ENCODE measurements at regions not wholly inside any gene's neighbourhood (a gene's known extent, or its start where the extent isn't known, plus 50 kb on each side); places are given as distances from the start of the nearest gene placed in this dataset.

DNA sequence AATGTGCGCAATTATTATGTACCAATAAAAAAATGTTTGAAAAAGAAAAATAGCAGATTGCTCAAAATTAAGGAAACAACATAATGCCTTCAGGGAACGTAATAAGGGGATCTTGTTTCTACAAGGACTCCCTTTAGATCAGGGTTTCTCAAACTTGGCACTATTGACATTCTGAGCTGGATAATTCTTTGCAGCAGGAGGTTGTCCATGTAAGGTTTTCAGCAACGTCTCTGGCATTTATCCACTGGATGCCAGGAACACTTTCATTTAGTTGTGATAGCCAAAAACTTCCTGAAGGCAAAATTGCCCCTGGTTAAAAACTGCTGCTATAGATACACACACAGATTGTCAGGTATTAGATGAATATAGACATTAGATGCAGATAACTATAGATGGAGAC is 666.7 kb upstream of the ADAMTS5 start:
- DNase-seq: no peak
- TF ChIP-seq, protein P1, sequence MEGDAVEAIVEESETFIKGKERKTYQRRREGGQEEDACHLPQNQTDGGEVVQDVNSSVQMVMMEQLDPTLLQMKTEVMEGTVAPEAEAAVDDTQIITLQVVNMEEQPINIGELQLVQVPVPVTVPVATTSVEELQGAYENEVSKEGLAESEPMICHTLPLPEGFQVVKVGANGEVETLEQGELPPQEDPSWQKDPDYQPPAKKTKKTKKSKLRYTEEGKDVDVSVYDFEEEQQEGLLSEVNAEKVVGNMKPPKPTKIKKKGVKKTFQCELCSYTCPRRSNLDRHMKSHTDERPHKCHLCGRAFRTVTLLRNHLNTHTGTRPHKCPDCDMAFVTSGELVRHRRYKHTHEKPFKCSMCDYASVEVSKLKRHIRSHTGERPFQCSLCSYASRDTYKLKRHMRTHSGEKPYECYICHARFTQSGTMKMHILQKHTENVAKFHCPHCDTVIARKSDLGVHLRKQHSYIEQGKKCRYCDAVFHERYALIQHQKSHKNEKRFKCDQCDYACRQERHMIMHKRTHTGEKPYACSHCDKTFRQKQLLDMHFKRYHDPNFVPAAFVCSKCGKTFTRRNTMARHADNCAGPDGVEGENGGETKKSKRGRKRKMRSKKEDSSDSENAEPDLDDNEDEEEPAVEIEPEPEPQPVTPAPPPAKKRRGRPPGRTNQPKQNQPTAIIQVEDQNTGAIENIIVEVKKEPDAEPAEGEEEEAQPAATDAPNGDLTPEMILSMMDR (IDR thresholded peaks at IDR 0.05; ENCODE audit: low read depth, low read length): no peak
- peaks cover 25% of the 10 kb centered on the region for H3K27me3 ChIP-seq (ENCODE audit: insufficient read depth, low read depth, severe bottlenecking)
- no peak overlapping the region for H3K27ac ChIP-seq
- H3K4me3 ChIP-seq (ENCODE audit: low read depth, low read length): no peak overlapping the region
- H3K36me3 ChIP-seq: no peaks in the 10 kb centered on the region
- H3K9me3 ChIP-seq (ENCODE audit: severe bottlenecking): no peaks in the 10 kb centered on the region

DNA sequence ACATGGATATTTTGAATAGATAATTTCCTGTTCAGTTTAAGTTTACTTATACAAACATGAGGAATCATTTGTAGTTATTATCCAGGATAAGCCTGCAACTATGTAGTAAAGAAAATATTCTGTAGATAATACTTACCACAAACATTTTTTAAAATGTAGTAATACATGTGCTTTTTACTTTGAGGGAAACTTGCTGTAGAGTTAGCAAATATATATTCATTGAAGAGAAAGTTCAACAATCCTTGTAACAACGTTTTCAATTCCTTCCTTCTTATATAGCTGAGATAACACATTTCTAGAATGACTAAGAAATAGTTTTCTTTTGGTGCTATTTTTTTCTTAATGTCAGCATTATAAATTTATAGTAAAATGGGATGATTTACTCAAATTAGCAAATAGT is 664.6 kb upstream of the ADAMTS5 start:
- H3K27me3 ChIP-seq (ENCODE audit: insufficient read depth, low read depth, severe bottlenecking): peaks cover 14% of the 10 kb centered on the region

DNA sequence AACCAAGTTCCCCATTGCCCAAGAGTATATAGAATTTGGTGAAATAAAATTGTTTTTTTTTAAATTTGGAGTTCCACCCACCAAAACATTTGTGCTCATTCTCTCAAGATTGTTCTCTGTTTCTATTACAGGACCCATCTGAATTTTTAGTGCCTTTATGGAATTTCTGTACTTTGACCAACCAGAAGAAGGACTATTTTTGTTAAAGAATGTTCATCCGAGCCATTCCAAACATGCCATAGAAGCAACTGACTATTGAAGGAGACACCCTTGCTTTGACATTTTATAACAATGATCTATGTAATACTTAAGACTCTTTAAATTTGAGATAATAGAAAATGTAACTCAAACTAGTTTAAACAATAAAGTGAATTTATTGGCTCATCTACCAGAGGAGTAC is 655.7 kb upstream of the ADAMTS5 start:
- Histone ChIP-seq H3K36me3 (no peaks in the 10 kb centered on the region), H3K9me3 (ENCODE audit: severe bottlenecking) (no peaks in the 10 kb centered on the region), H3K27ac (no peak overlapping the region), H3K4me3 (ENCODE audit: low read depth, low read length) (no peak overlapping the region), H3K27me3 (ENCODE audit: insufficient read depth, low read depth, severe bottlenecking) (peaks cover 33% of the 10 kb centered on the region)
- TF ChIP-seq, protein P1 (IDR thresholded peaks at IDR 0.05; ENCODE audit: low read depth, low read length): no peak
- DNase-seq: no peak

More for the DNA sequence above, 664.6 kb upstream of the ADAMTS5 start:
- TF ChIP-seq, protein P1 (IDR thresholded peaks at IDR 0.05; ENCODE audit: low read depth, low read length): no peak
- Histone ChIP-seq H3K9me3 (ENCODE audit: severe bottlenecking) (peaks cover 2% of the 10 kb centered on the region), H3K27ac (no peak overlapping the region), H3K36me3 (no peaks in the 10 kb centered on the region), H3K4me3 (ENCODE audit: low read depth, low read length) (no peak overlapping the region)
- DNase-seq: no peak

DNA sequence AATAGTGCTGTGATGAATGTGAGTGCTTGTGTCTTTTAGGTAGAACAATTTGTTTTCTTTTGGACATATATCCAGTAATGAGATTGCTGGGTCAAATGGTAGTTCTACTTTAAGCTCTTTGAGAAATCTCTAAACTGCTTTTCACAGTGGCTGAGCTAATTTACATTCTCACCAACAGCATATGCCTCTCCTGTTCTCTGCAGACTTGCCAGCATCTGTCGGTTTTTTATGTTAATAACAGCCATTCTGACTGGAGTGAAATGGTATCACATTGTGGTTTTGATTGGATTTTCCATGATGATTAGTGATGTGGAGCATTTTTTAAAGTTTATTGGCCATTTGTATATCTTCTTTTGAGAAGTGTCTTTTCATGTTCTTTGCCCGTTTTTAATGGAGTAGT is 647.3 kb upstream of the ADAMTS5 start:
- TF ChIP-seq, protein P1 (IDR thresholded peaks at IDR 0.05; ENCODE audit: low read depth, low read length): no peak
- no peak overlapping the region for H3K4me3 ChIP-seq (ENCODE audit: low read depth, low read length)
- no peak overlapping the region for H3K27ac ChIP-seq
- peaks cover 17% of the 10 kb centered on the region for H3K27me3 ChIP-seq (ENCODE audit: insufficient read depth, low read depth, severe bottlenecking)
- no peak for DNase-seq
- no peaks in the 10 kb centered on the region for H3K36me3 ChIP-seq
- H3K9me3 ChIP-seq (ENCODE audit: severe bottlenecking): no peaks in the 10 kb centered on the region

DNA sequence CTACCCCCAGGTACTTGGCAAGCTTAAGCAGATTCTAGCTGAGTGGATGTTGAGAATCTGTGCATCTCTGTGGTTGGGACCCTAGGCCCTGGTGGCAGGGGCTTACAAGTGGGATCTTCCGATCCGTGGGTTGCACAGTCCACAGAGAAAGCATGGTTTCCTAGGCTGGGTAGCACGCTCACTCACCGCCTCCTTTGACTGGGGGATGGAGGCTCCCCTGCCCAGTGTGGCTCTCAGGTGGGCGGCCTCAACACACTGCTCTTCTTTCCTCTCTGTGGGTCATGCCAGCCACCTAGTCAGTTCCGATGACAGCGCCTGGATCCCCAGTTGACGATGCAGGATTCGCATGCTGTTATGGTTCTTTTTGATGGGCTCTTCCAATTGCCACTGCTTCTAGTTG is 639.5 kb upstream of the ADAMTS5 start:
- peaks cover 28% of the 10 kb centered on the region for H3K27me3 ChIP-seq (ENCODE audit: insufficient read depth, low read depth, severe bottlenecking)
- TF ChIP-seq, protein P1 (IDR thresholded peaks at IDR 0.05; ENCODE audit: low read depth, low read length): no peak
- no peak overlapping the region for H3K4me3 ChIP-seq (ENCODE audit: low read depth, low read length)
- peaks cover 5% of the 10 kb centered on the region for H3K9me3 ChIP-seq (ENCODE audit: severe bottlenecking)
- H3K27ac ChIP-seq: no peak overlapping the region
- no peak for DNase-seq
- H3K36me3 ChIP-seq: no peaks in the 10 kb centered on the region

DNA sequence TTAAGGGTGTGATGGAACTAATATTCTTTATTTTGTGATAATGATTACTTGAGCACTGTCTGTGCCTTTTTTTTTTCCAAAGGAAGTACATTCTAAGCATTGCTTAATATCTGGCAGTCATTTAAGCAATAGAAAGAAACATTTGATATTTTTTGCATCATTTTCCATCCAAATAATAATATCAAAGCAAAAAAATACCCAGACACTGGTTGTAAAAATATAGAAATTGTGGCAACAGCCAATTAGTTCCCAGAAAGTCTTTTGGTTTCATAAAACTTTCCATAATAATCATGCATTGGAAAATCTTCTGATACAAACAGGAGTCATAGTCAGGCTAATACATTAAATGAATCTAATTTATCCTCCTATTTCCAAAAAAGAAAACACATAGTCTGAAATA is 629.3 kb upstream of the ADAMTS5 start:
- Histone ChIP-seq H3K9me3 (ENCODE audit: severe bottlenecking) (no peaks in the 10 kb centered on the region), H3K27ac (no peak overlapping the region), H3K27me3 (ENCODE audit: insufficient read depth, low read depth, severe bottlenecking) (peaks cover 29% of the 10 kb centered on the region), H3K36me3 (no peaks in the 10 kb centered on the region), H3K4me3 (ENCODE audit: low read depth, low read length) (no peak overlapping the region)
- TF ChIP-seq, protein P1 (IDR thresholded peaks at IDR 0.05; ENCODE audit: low read depth, low read length): no peak
- no peak for DNase-seq
